Upper lobe of left lung (tissue), 6 donors: ENCODE measurements at regions not wholly inside any gene's neighbourhood (a gene's known extent, or its start where the extent isn't known, plus 50 kb on each side); places are given as distances from the start of the nearest gene placed in this dataset.

Experiments used
- ATAC-seq, 2 donors: fragments of 200-7000 bp; cut with Tn5 transposase; one replicate each; pipeline ENCODE4 v1.9.1; 2022; ENCODE audit warnings: mild to moderate bottlenecking in 2 of 2, moderate library complexity in 2 of 2; ENCODE audit not compliant: low FRiP score in 2 of 2
- DNase-seq, 2 donors: peaks; one replicate each; pipeline ENCODE4 v3.0.0-alpha.2; 2019 to 2020
- H3K27ac ChIP-seq, 4 donors: fragments of 200-600 bp; sonication (generic); one replicate each; pipeline ENCODE4 v1.5.1; 2016 to 2019
- H3K27me3 ChIP-seq, 4 donors: fragments of 200-600 bp; sonication (generic); one replicate each; pipeline ENCODE4 v1.5.1; 2017 to 2019
- H3K36me3 ChIP-seq, 4 donors: fragments of 200-600 bp; sonication (generic); one replicate each; pipeline ENCODE4 v1.5.1; 2016 to 2019
- H3K4me1 ChIP-seq, 4 donors: fragments of 200-600 bp; sonication (generic); one replicate each; pipeline ENCODE4 v1.5.1; 2018 to 2019
- H3K4me3 ChIP-seq, 4 donors: fragments of 200-600 bp; sonication (generic); one replicate each; pipeline ENCODE4 v1.5.1; 2017 to 2019; ENCODE audit warnings: mild to moderate bottlenecking in 2 of 4, moderate library complexity in 1 of 4
- H3K9me3 ChIP-seq, 4 donors: fragments of 200-600 bp; sonication (generic); one replicate each; pipeline ENCODE4 v1.5.1; 2018 to 2019
- CTCF ChIP-seq, 6 experiments: fragments of 450-650 bp in 4 of 6; fragments of 200-600 bp in 2 of 6; sonication (generic) in 2 of 6; IDR thresholded peaks; one replicate each; pipeline ENCODE4 v1.5.1; 2016 to 2019; ENCODE audit warnings: antibody characterized with exemption in 6 of 6
- EP300 ChIP-seq, 4 donors: sonication (generic); formaldehyde crosslinking; IDR thresholded peaks; one replicate each; pipeline ENCODE4 v1.5.1; 2017; ENCODE audit warnings: antibody characterized with exemption in 4 of 4, control low read depth in 2 of 4
- POLR2A ChIP-seq, 4 donors: fragments of 450-650 bp; IDR thresholded peaks; one replicate each; pipeline ENCODE4 v1.5.1; 2016 to 2017; ENCODE audit warnings: antibody characterized with exemption in 4 of 4, mild to moderate bottlenecking in 2 of 4
- POLR2AphosphoS5 ChIP-seq, 2 donors: sonication (generic); formaldehyde crosslinking; IDR thresholded peaks; one replicate each; pipeline ENCODE4 v1.5.1; 2017; ENCODE audit warnings: antibody characterized with exemption in 2 of 2
- WGBS, 2 donors: methylation state at CpG; one replicate each; pipeline ENCODE4 v1.1.5; 2017 to 2018; 5-methylcytosine and 5-hydroxymethylcytosine counted together
- donor health status: DM: no; HTN: no; CAD: no; lungs with moderate emphysema.
- donor health status: DM: no; HTN: yes; CAD: no; lungs with severe emphysema.

- Histone ChIP-seq H3K4me3 (no peak overlapping the region), H3K27me3 (no peaks in the 10 kb centered on the region), H3K27ac (no peak overlapping the region), H3K4me1 (no peaks in the 10 kb centered on the region), H3K36me3 (no peaks in the 10 kb centered on the region), H3K9me3 (no peaks in the 10 kb centered on the region)
- no peak for TF ChIP-seq EP300 (IDR thresholded peaks at IDR 0.05)
- TF ChIP-seq POLR2AphosphoS5 (IDR thresholded peaks at IDR 0.05), result no peak
- TF ChIP-seq CTCF (IDR thresholded peaks at IDR 0.05), result no peak
- no peak for TF ChIP-seq POLR2A (IDR thresholded peaks at IDR 0.05)
- 66 to 69% methylated on average over 2 of the region's 2 CpGs for WGBS, 2 donors
- no peak for DNase-seq
- ATAC-seq, result no peak
These were observed 309.1 kb downstream of the AASDHPPT start for GRCh38 chr11:106386519-106386918.

GRCh38 chr11:106389101-106389500 is 311.6 kb downstream of the AASDHPPT start:
- H3K9me3 ChIP-seq, result no peaks in the 10 kb centered on the region
- no peaks in the 10 kb centered on the region for H3K4me1 ChIP-seq
- TF ChIP-seq CTCF (IDR thresholded peaks at IDR 0.05), result no peak
- TF ChIP-seq EP300 (IDR thresholded peaks at IDR 0.05), result no peak
- no peak for TF ChIP-seq POLR2AphosphoS5 (IDR thresholded peaks at IDR 0.05)
- TF ChIP-seq POLR2A (IDR thresholded peaks at IDR 0.05), result no peak
- ATAC-seq (no peak), DNase-seq (no peak)
- H3K4me3 ChIP-seq, result no peak overlapping the region
- no peaks in the 10 kb centered on the region for H3K27me3 ChIP-seq
- H3K36me3 ChIP-seq, result no peaks in the 10 kb centered on the region
- no peak overlapping the region for H3K27ac ChIP-seq

- Histone ChIP-seq H3K27me3 (no peaks in the 10 kb centered on the region), H3K36me3 (no peaks in the 10 kb centered on the region), H3K27ac (no peak overlapping the region), H3K4me3 (no peak overlapping the region), H3K9me3 (no peaks in the 10 kb centered on the region), H3K4me1 (no peaks in the 10 kb centered on the region)
- WGBS, 2 donors, result 84 to 86% methylated on average over 3 of the region's 3 CpGs
- DNase-seq (no peak), ATAC-seq (no peak)
- no peak for TF ChIP-seq POLR2AphosphoS5 (IDR thresholded peaks at IDR 0.05)
- no peak for TF ChIP-seq EP300 (IDR thresholded peaks at IDR 0.05)
- no peak for TF ChIP-seq CTCF (IDR thresholded peaks at IDR 0.05)
- TF ChIP-seq POLR2A (IDR thresholded peaks at IDR 0.05), result no peak
These were observed 312.6 kb downstream of the AASDHPPT start for GRCh38 chr11:106390078-106390477.

GRCh38 chr11:106391771-106392420 is 314.4 kb downstream of the AASDHPPT start:
- no peak overlapping the region for H3K27ac ChIP-seq
- ATAC-seq (no peak), DNase-seq (no peak)
- H3K4me3 ChIP-seq, result no peak overlapping the region
- H3K36me3 ChIP-seq, result no peaks in the 10 kb centered on the region
- TF ChIP-seq POLR2AphosphoS5 (IDR thresholded peaks at IDR 0.05) (no peak), EP300 (IDR thresholded peaks at IDR 0.05) (no peak), CTCF (IDR thresholded peaks at IDR 0.05) (no peak), POLR2A (IDR thresholded peaks at IDR 0.05) (no peak)
- 54 to 67% methylated on average over 2 of the region's 2 CpGs for WGBS, 2 donors
- peaks cover 0 to 12% (median 9%) of the 10 kb centered on the region in 4 donors for H3K9me3 ChIP-seq
- H3K27me3 ChIP-seq, result no peaks in the 10 kb centered on the region
- no peaks in the 10 kb centered on the region for H3K4me1 ChIP-seq

GRCh38 chr11:106395716-106396349 is 318.4 kb downstream of the AASDHPPT start:
- Histone ChIP-seq H3K4me3 (no peak overlapping the region), H3K9me3 (peaks cover 0 to 12% (median 9%) of the 10 kb centered on the region in 4 donors), H3K27me3 (no peaks in the 10 kb centered on the region), H3K27ac (no peak overlapping the region), H3K36me3 (no peaks in the 10 kb centered on the region), H3K4me1 (no peaks in the 10 kb centered on the region)
- 92 to 94% methylated on average over 10 of the region's 10 CpGs for WGBS, 2 donors
- TF ChIP-seq CTCF (IDR thresholded peaks at IDR 0.05) (no peak), POLR2AphosphoS5 (IDR thresholded peaks at IDR 0.05) (no peak), EP300 (IDR thresholded peaks at IDR 0.05) (no peak), POLR2A (IDR thresholded peaks at IDR 0.05) (no peak)
- no peak for DNase-seq
- no peak for ATAC-seq
